Mesothelial cell of epicardium (in vitro differentiated cells): ENCODE measurements at regions not wholly inside any gene's neighbourhood (a gene's known extent, or its start where the extent isn't known, plus 50 kb on each side); places are given as distances from the start of the nearest gene placed in this dataset.

Experiments used
- DNase-seq, 2 experiments: peaks; one replicate each; pipeline ENCODE4 v3.0.0; 2021; ENCODE audit warnings: low spot score in 2 of 2; ENCODE audit not compliant: unreplicated experiment in 2 of 2
- H3K27ac Mint-ChIP-seq: 2 replicates; pipeline ENCODE4 v1.8.0; 2021; ENCODE audit warnings: mixed read lengths
- H3K27me3 Mint-ChIP-seq: 2 replicates; pipeline ENCODE4 v1.8.0; 2021; ENCODE audit warnings: low read depth, mixed read lengths
- H3K36me3 Mint-ChIP-seq: 2 replicates; pipeline ENCODE4 v1.8.0; 2021; ENCODE audit warnings: mixed read lengths
- H3K4me1 Mint-ChIP-seq: 2 replicates; pipeline ENCODE4 v1.8.0; 2021; ENCODE audit warnings: mixed read lengths
- H3K4me3 Mint-ChIP-seq: 2 replicates; pipeline ENCODE4 v1.8.0; 2021; ENCODE audit warnings: mild to moderate bottlenecking, moderate library complexity, mixed read lengths
- H3K9me3 Mint-ChIP-seq: 2 replicates; pipeline ENCODE4 v1.8.0; 2021; ENCODE audit warnings: mixed read lengths
- TF ChIP-seq, protein P1 (sequence below): fragments of 200-600 bp; sonication (generic); IDR thresholded peaks from one replicate; pipeline ENCODE4 v1.5.0; 2021; ENCODE audit warnings: antibody characterized with exemption; ENCODE audit not compliant: unreplicated experiment

DNA sequence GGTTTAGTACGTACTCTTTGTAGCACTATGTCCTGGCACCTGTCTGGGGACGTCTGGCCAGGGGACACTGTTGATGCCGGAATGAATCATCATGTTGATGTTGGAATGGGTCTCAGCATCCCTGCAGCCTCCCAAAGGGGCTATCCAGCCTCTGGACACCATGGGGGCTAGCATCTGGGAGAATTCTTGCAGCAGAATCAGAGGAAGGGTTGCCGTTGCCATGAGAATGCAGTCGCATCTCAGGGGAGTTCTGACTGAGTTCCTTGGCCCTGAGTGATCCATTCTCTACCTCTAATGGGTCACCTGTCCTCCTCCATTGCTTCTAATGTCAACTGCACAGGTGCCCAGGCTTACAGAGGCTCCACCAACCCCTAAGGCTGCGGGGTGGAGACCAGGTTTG is 129.1 kb downstream of the UQCRFS1 start:
- H3K4me3 Mint-ChIP-seq: no peak overlapping the region
- no peaks in the 10 kb centered on the region for H3K9me3 Mint-ChIP-seq
- TF ChIP-seq, protein P1, sequence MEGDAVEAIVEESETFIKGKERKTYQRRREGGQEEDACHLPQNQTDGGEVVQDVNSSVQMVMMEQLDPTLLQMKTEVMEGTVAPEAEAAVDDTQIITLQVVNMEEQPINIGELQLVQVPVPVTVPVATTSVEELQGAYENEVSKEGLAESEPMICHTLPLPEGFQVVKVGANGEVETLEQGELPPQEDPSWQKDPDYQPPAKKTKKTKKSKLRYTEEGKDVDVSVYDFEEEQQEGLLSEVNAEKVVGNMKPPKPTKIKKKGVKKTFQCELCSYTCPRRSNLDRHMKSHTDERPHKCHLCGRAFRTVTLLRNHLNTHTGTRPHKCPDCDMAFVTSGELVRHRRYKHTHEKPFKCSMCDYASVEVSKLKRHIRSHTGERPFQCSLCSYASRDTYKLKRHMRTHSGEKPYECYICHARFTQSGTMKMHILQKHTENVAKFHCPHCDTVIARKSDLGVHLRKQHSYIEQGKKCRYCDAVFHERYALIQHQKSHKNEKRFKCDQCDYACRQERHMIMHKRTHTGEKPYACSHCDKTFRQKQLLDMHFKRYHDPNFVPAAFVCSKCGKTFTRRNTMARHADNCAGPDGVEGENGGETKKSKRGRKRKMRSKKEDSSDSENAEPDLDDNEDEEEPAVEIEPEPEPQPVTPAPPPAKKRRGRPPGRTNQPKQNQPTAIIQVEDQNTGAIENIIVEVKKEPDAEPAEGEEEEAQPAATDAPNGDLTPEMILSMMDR: no peak
- peaks cover 33% of the 10 kb centered on the region for H3K27me3 Mint-ChIP-seq
- DNase-seq: no peak
- peaks cover 5% of the 10 kb centered on the region for H3K4me1 Mint-ChIP-seq
- no peak overlapping the region for H3K27ac Mint-ChIP-seq
- H3K36me3 Mint-ChIP-seq: no peaks in the 10 kb centered on the region

DNA sequence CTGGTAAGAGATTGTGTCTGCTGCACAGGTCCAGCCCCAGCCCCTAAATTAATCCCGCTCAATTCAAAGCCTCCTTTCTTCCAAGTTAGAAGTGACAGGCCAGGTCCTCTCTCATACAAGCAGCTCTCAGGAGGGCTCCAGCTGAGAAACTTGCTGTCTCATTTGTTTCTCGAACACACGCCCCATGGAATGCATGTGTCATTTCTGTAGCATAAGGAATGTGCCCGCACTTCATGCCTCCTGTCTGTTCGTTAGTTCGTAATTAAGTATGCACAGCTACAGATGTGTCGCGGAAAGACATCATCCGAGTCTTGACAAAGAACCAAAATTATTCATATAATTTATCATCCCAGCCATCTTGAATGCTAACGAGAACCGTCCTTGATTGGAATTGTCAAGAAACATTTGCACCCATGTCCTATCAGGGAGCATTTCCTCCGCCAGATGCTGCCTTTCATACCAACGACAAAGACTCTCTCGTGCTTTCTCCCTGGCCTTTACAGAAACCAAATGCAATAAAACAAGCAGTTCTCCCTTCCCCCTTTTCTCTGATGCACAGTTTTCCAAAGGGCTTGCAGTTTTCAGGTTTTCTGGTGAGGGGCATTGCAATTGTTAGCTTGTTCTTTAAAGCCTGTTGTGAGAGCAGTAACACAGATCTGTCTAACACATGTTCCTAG is 133.5 kb downstream of the UQCRFS1 start:
- Mint-ChIP-seq H3K9me3 (no peaks in the 10 kb centered on the region), H3K4me1 (peaks cover 7% of the 10 kb centered on the region), H3K27ac (no peak overlapping the region), H3K36me3 (no peaks in the 10 kb centered on the region), H3K27me3 (peaks cover 26% of the 10 kb centered on the region), H3K4me3 (no peak overlapping the region)
- DNase-seq: no peak
- TF ChIP-seq, protein P1: no peak

DNA sequence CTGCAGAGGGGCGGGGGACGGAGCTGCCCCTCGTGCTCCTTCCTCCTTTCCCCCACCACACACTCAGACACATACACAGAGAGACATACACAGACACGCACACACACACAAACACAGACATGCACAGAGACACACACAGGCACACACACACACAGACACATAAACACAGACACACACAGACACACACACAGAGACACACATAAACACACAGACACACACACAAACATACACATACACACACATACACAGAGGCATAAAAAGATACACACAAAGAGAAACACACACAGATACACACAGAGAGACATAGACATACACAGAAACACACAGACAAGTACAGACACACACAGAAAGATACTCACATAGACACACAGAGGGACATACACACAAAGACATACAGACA is 136.0 kb downstream of the UQCRFS1 start:
- H3K4me3 Mint-ChIP-seq: no peak overlapping the region
- H3K4me1 Mint-ChIP-seq: peaks cover 7% of the 10 kb centered on the region
- H3K27ac Mint-ChIP-seq: no peak overlapping the region
- H3K9me3 Mint-ChIP-seq: no peaks in the 10 kb centered on the region
- DNase-seq: no peak
- TF ChIP-seq, protein P1: no peak
- H3K27me3 Mint-ChIP-seq: peaks cover 16% of the 10 kb centered on the region
- no peaks in the 10 kb centered on the region for H3K36me3 Mint-ChIP-seq

DNA sequence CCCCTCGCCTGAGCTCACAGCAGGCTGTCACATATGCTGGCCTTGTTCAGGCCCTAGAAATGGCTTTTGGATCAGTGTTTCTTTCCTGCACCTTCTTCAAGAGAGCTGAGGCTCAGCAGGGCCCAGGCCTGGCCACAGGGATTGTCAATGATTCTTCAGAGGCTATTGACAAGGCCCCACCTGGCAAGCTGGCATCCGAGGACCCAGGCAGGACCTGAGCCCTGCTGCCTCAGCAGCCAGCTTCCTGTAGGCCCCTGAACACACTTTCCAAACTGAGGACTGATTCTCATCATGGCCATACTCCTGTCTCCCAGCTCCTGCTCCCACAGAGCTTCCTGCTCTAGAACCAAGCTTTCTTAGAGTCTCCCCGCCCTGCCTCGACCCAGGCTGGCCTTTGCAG is 136.8 kb downstream of the UQCRFS1 start:
- H3K4me1 Mint-ChIP-seq: peaks cover 7% of the 10 kb centered on the region
- H3K9me3 Mint-ChIP-seq: no peaks in the 10 kb centered on the region
- H3K27ac Mint-ChIP-seq: no peak overlapping the region
- peaks cover 10% of the 10 kb centered on the region for H3K27me3 Mint-ChIP-seq
- no peaks in the 10 kb centered on the region for H3K36me3 Mint-ChIP-seq
- no peak for DNase-seq
- TF ChIP-seq, protein P1: no peak
- no peak overlapping the region for H3K4me3 Mint-ChIP-seq

DNA sequence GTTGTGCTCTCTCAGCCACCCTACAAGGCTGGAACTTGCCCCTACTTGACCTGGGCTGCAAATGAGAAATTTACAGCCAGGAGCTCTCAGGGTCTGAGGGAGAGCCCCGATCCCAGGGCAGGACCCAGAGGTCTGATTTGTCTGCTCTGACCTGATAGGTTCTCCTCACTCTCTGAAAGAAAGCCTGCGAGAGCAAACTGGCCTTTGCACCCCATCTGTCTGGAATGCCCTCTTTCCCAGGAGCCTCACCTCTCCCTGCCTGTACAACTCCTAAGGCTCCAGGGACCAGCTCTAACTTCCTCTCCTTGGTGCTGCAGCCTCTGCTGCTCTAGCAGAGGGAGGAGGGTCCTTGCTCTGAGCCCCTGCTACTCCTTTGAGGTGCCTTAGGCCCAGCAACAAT is 137.8 kb downstream of the UQCRFS1 start:
- no peaks in the 10 kb centered on the region for H3K36me3 Mint-ChIP-seq
- peaks cover 4% of the 10 kb centered on the region for H3K27me3 Mint-ChIP-seq
- TF ChIP-seq, protein P1: no peak
- DNase-seq: no peak
- H3K4me3 Mint-ChIP-seq: no peak overlapping the region
- H3K27ac Mint-ChIP-seq: no peak overlapping the region
- H3K4me1 Mint-ChIP-seq: peaks cover 7% of the 10 kb centered on the region
- H3K9me3 Mint-ChIP-seq: no peaks in the 10 kb centered on the region

DNA sequence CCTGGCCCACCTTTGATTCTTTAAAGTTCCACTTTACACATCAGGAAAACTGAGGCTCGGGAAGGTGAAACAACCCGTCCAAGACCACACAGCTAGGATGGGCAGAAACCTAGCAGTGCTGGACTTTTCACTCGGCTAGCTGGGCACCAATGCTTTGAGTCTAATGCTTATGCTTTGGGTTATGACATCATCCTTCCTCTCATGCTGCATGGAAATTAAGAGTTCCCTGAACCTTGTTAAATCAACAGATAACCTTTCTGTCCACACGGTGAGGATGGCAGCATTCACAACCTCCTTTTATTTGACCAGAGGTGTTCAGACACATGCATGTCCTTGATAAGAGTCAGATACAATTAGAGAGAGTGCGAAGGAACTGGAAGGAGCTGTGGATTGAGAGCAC is 138.4 kb downstream of the UQCRFS1 start:
- no peak overlapping the region for H3K4me3 Mint-ChIP-seq
- H3K36me3 Mint-ChIP-seq: no peaks in the 10 kb centered on the region
- peaks cover 1% of the 10 kb centered on the region for H3K27me3 Mint-ChIP-seq
- no peak for DNase-seq
- H3K4me1 Mint-ChIP-seq: peaks cover 7% of the 10 kb centered on the region
- H3K27ac Mint-ChIP-seq: no peak overlapping the region
- H3K9me3 Mint-ChIP-seq: no peaks in the 10 kb centered on the region
- TF ChIP-seq, protein P1: no peak
